ENCODE measurements at regions not wholly inside any gene's neighbourhood (a gene's known extent, or its start where the extent isn't known, plus 50 kb on each side); places are given as distances from the start of the nearest gene placed in this dataset.

DNA sequence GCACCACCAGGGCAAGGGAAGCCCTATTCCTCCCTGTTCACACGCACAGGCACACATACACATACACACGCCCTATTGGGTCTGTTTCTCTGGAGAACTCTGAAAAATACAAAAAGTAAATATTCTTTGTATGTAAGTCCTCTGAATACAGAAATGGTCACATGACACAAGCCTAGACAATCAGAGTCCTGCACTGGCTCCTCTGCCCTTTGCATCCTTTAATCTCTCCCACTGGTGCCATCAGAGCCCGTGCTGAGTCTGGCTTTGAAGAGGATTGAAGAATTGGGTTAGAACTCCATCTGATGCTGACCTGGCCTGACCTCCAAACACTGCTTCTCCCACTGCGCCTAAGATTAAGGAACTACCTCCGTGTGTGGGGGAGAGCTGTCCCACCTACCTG is 273.2 kb upstream of the TBX3 start:
- ChIA-PET CTCF (no interaction called here), POLR2A (no interaction called here)
- DNase-seq (ENCODE audit: extremely low spot score): no peak
- no peak for TF ChIP-seq ELF4 (IDR thresholded peaks at IDR 0.05)
- no peak for TF ChIP-seq NFRKB (IDR thresholded peaks at IDR 0.05)
- no peak for TF ChIP-seq SUZ12 (IDR thresholded peaks at IDR 0.05)
- TF ChIP-seq HDGF (IDR thresholded peaks at IDR 0.05; ENCODE audit: borderline replicate concordance): no peak

DNA sequence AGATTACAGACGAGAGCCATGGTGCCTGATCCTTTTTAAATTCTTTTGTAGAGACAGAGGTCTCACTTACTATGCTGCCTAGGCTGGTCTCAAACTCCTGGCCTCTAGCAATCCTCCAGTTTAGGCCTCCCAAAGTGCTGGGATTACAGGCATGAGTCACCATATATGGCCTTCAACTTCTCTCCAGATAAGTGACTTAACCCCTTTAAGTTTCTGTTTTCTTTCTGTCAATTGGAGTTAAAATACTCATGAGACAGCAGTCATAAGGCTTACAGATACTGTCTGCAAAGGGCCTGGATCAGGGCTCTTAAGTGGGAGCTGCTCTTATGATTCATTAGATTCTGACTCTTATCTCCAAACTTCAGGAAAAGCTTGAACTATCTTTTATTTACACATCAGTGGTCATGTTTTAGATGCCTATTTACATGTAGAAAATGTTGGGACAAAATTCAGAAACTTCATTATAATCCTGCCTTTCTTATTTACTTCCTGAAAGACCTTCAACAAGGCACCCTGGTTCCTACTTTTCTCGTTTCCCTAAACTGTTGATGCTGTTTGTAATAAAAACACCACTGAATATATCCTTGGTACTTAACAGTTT is 271.5 kb upstream of the TBX3 start:
- no peak for DNase-seq (ENCODE audit: extremely low spot score)

DNA sequence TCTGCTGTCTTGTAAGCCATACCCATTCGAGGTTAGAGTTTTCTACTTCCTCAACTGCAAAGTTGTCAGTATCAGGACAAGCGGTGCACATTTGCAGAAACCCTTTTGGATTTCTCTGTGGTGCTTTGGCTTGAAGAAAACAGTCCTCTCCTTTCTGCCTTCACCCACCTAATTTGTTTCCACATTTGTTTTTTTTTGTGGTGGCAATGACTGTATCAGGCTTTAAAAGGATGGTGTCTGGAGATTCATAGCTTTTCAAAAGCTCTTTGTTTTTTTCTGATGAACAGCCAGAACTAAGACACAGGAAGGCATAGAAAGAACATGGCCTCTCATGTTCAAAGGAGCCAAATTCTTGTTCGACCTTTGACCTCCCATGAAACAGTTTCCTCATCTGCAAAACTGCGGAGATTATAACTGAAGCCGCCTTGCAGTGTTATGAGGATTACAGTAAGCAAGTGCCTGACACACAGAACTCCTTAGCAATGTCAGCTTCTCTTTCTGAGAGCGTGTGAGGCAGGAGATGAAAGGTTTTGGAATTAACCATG is 270.6 kb upstream of the TBX3 start:
- POLR2A ChIA-PET: interaction anchor here (0.8 kb wide), 1 partner anchor 270 kb away, joined by 3 read pairs; the partner anchor contains the start of gene TBX3

More for the DNA sequence above, 271.5 kb upstream of the TBX3 start:
- ChIA-PET CTCF (interaction anchor here (0.5 kb wide), 1 partner anchor 285 kb away, joined by 5 read pairs; no protein-coding TSS in a partner anchor), POLR2A (no interaction called here)
- no peak for TF ChIP-seq FOXK2 (IDR thresholded peaks at IDR 0.05)
- TF ChIP-seq L3MBTL2 (conservative IDR thresholded peaks at IDR 0.05): no peak
- no peak for TF ChIP-seq SP1 (IDR thresholded peaks at IDR 0.05)
- no peak for TF ChIP-seq LEF1 (IDR thresholded peaks at IDR 0.05; ENCODE audit: borderline replicate concordance)
- TF ChIP-seq ZNF384 (IDR thresholded peaks at IDR 0.05): no peak
- no peak for TF ChIP-seq HDGF (IDR thresholded peaks at IDR 0.05; ENCODE audit: borderline replicate concordance)
- TF ChIP-seq FOXM1 (IDR thresholded peaks at IDR 0.05; ENCODE audit: borderline replicate concordance): no peak
- no peak for TF ChIP-seq FOXA1 (IDR thresholded peaks at IDR 0.05)
- TF ChIP-seq, protein P1, sequence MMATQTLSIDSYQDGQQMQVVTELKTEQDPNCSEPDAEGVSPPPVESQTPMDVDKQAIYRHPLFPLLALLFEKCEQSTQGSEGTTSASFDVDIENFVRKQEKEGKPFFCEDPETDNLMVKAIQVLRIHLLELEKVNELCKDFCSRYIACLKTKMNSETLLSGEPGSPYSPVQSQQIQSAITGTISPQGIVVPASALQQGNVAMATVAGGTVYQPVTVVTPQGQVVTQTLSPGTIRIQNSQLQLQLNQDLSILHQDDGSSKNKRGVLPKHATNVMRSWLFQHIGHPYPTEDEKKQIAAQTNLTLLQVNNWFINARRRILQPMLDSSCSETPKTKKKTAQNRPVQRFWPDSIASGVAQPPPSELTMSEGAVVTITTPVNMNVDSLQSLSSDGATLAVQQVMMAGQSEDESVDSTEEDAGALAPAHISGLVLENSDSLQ (IDR thresholded peaks at IDR 0.05): no peak
- TF ChIP-seq CTBP1 (IDR thresholded peaks at IDR 0.05; ENCODE audit: borderline replicate concordance): no peak
- TF ChIP-seq NFRKB (IDR thresholded peaks at IDR 0.05): no peak
- TF ChIP-seq TARDBP (IDR thresholded peaks at IDR 0.05): no peak
- no peak for TF ChIP-seq ELF4 (IDR thresholded peaks at IDR 0.05)
- TF ChIP-seq BHLHE40 (IDR thresholded peaks at IDR 0.05; ENCODE audit: borderline replicate concordance): no peak
- TF ChIP-seq ARNT (IDR thresholded peaks at IDR 0.05): no peak
- TF ChIP-seq SUZ12 (IDR thresholded peaks at IDR 0.05): no peak

DNA sequence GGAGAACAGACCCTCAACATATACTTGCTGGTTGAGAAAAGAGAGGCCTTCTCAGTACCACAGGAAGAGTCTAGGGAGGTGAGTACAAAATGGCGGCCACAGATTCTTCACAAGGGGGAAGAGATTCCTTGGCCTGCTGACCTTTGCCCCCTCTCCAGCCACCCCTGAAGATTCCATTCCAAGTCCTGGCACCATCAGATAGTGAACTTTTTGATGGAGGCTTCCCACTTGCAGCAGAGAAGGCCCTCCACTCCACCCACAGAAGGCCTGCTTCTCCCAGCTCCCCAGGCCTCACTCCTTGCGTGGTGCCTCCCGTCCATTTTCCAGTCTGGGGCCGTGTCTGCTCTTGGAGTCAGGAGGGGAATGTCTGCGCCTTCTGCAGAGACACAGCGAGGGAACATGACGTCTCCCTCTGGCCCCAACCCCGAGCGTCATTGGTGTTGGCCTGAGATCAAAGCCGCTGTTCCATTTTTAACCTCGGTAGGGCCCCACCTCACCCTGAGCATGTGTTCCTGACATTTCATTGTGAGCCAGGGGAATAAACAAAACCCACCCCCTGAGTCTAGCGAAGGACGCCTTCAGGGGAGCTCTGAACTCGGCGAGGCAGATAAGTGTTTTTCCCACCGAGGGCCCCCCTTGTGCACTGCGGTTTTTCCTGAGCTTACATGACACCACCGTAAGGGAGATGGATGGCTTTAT is 268.7 kb upstream of the TBX3 start:
- TF ChIP-seq LEF1 (IDR thresholded peaks at IDR 0.05; ENCODE audit: borderline replicate concordance) (no peak), L3MBTL2 (conservative IDR thresholded peaks at IDR 0.05) (0 out of 2 replicates have a peak, but pooled peaks have one; percentile 22)
- POLR2A ChIA-PET: no interaction called here
- CTCF ChIA-PET: no interaction called here
- DNase-seq (ENCODE audit: extremely low spot score): no peak

More for the DNA sequence above, 270.6 kb upstream of the TBX3 start:
- no peak for TF ChIP-seq LEF1 (IDR thresholded peaks at IDR 0.05; ENCODE audit: borderline replicate concordance)
- TF ChIP-seq SP1 (IDR thresholded peaks at IDR 0.05): no peak
- no peak for TF ChIP-seq ARNT (IDR thresholded peaks at IDR 0.05)
- no peak for TF ChIP-seq NFRKB (IDR thresholded peaks at IDR 0.05)
- TF ChIP-seq FOXA1 (IDR thresholded peaks at IDR 0.05): no peak
- no peak for TF ChIP-seq FOXK2 (IDR thresholded peaks at IDR 0.05)
- TF ChIP-seq HDGF (IDR thresholded peaks at IDR 0.05; ENCODE audit: borderline replicate concordance): no peak
- TF ChIP-seq BHLHE40 (IDR thresholded peaks at IDR 0.05; ENCODE audit: borderline replicate concordance): no peak
- no peak for TF ChIP-seq L3MBTL2 (conservative IDR thresholded peaks at IDR 0.05)
- TF ChIP-seq ELF4 (IDR thresholded peaks at IDR 0.05): no peak
- TF ChIP-seq CTBP1 (IDR thresholded peaks at IDR 0.05; ENCODE audit: borderline replicate concordance): no peak
- no peak for TF ChIP-seq FOXM1 (IDR thresholded peaks at IDR 0.05; ENCODE audit: borderline replicate concordance)
- TF ChIP-seq ZNF384 (IDR thresholded peaks at IDR 0.05): no peak
- no peak for TF ChIP-seq TARDBP (IDR thresholded peaks at IDR 0.05)
- TF ChIP-seq, protein P1 (IDR thresholded peaks at IDR 0.05): no peak
- no peak for TF ChIP-seq SUZ12 (IDR thresholded peaks at IDR 0.05)
- no peak for DNase-seq (ENCODE audit: extremely low spot score)
- CTCF ChIA-PET: no interaction called here

DNA sequence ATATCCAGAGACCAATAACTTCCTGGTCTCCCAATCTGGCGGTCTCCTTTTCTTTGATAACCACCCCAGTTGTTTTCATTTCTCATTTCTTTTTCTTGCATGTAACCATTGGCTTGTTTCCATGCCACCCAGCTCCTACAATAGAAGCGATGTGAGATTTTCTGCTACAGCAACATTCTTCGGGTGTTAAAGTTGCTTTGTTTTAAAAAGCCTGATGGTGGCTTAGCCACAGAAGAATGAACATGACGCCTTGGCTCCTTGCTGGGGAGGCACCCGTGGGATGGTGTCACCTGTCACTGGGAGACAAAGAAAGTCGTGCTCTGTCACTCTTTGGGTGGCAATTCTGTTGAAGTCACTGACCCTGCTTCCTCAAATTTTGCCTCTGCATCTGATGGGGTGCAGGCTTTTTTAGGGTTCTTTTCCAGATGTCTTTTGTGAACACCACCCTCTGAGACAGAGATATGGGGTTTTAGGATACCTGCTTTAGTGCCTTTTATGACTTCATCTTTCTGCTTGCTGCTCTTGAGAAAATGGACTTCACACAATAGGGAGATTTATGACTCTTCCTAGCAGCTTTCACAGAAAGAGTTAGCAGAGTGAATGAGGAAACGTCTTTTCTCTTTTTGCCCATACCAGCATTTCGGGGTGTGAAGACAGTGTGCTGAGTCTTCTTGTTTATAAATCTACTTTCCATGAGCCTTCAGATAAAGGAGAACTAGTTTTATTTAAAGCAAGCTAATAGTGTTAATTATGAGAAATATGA is 265.3 kb upstream of the TBX3 start:
- no peak for DNase-seq (ENCODE audit: extremely low spot score)
- CTCF ChIA-PET: no interaction called here
- POLR2A ChIA-PET: interaction anchor here (1.1 kb wide), 1 partner anchor 31 kb away, joined by 3 read pairs; no protein-coding TSS in a partner anchor
- TF ChIP-seq L3MBTL2 (conservative IDR thresholded peaks at IDR 0.05) (no peak), SP1 (IDR thresholded peaks at IDR 0.05) (no peak), HDGF (IDR thresholded peaks at IDR 0.05; ENCODE audit: borderline replicate concordance) (no peak), FOXK2 (IDR thresholded peaks at IDR 0.05) (no peak), ELF4 (IDR thresholded peaks at IDR 0.05) (no peak), ARNT (IDR thresholded peaks at IDR 0.05) (no peak), TARDBP (IDR thresholded peaks at IDR 0.05) (no peak), LEF1 (IDR thresholded peaks at IDR 0.05; ENCODE audit: borderline replicate concordance) (no peak), ZNF384 (IDR thresholded peaks at IDR 0.05) (no peak), FOXA1 (IDR thresholded peaks at IDR 0.05) (no peak), NFRKB (IDR thresholded peaks at IDR 0.05) (no peak), SUZ12 (IDR thresholded peaks at IDR 0.05) (no peak), FOXM1 (IDR thresholded peaks at IDR 0.05; ENCODE audit: borderline replicate concordance) (no peak)
- TF ChIP-seq, protein P1 (IDR thresholded peaks at IDR 0.05): no peak
